ENCODE measurements at regions not wholly inside any gene's neighbourhood (a gene's known extent, or its start where the extent isn't known, plus 50 kb on each side); places are given as distances from the start of the nearest gene placed in this dataset.

DNA sequence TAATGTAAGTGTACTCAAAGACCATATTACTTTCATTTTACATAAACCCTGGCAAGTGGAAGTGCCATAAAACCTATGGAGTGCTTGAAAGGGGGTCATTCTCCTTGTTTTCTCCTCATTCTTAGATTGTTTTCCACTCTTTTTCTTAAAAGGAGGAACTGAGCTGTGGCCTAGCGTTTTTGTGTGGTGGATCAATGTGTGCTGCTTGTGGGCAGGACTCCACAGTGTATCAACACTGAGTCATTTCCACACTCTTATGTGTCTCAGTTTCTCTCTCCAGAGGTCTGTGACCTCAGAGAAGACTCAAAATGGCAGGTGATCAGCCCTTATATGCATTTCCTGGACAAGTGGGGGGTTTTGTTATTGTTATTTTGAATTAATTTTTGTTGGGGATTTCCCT is 516.1 kb upstream of the CDH10 start:
- DNase-seq (ENCODE audit: low read depth) = no peak
- H3K4me3 ChIP-seq (ENCODE audit: low read depth, low read length) = no peak overlapping the region
- TF ChIP-seq, protein P1, sequence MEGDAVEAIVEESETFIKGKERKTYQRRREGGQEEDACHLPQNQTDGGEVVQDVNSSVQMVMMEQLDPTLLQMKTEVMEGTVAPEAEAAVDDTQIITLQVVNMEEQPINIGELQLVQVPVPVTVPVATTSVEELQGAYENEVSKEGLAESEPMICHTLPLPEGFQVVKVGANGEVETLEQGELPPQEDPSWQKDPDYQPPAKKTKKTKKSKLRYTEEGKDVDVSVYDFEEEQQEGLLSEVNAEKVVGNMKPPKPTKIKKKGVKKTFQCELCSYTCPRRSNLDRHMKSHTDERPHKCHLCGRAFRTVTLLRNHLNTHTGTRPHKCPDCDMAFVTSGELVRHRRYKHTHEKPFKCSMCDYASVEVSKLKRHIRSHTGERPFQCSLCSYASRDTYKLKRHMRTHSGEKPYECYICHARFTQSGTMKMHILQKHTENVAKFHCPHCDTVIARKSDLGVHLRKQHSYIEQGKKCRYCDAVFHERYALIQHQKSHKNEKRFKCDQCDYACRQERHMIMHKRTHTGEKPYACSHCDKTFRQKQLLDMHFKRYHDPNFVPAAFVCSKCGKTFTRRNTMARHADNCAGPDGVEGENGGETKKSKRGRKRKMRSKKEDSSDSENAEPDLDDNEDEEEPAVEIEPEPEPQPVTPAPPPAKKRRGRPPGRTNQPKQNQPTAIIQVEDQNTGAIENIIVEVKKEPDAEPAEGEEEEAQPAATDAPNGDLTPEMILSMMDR (IDR thresholded peaks at IDR 0.05; ENCODE audit: insufficient read depth, low read depth, low read length, missing control alignments) = no peak

GRCh38 chr5:25150819-25151218 is 506.0 kb upstream of the CDH10 start:
- no peak overlapping the region for H3K4me3 ChIP-seq (ENCODE audit: low read depth, low read length)
- no peak for DNase-seq (ENCODE audit: low read depth)
- TF ChIP-seq, protein P1 (IDR thresholded peaks at IDR 0.05; ENCODE audit: insufficient read depth, low read depth, low read length, missing control alignments) = no peak

DNA sequence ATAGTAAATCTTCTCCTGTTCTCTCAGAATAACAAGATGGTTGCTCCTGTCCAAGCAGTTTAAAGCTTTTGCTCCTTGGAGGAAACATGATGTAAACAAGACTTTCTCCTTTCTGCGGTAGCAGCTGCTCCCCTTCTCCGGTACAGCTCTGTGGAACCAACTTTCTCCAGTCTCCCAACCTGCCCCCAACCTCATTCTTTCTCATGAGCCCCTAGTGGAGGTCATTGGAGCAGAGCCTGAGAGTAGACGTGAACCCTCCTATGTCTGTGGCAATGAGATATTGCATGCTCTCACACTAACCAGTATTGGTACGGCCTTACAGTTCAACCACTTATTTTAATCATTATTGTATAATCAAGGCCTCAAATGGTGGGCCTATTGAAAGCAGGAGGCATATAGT is 483.8 kb upstream of the CDH10 start:
- no peak for DNase-seq (ENCODE audit: low read depth)
- no peak overlapping the region for H3K4me3 ChIP-seq (ENCODE audit: low read depth, low read length)
- TF ChIP-seq, protein P1 (IDR thresholded peaks at IDR 0.05; ENCODE audit: insufficient read depth, low read depth, low read length, missing control alignments) = no peak

GRCh38 chr5:25119650-25120049 is 474.9 kb upstream of the CDH10 start:
- TF ChIP-seq, protein P1 (IDR thresholded peaks at IDR 0.05; ENCODE audit: insufficient read depth, low read depth, low read length, missing control alignments) = no peak
- no peak for DNase-seq (ENCODE audit: low read depth)
- H3K4me3 ChIP-seq (ENCODE audit: low read depth, low read length) = no peak overlapping the region

DNA sequence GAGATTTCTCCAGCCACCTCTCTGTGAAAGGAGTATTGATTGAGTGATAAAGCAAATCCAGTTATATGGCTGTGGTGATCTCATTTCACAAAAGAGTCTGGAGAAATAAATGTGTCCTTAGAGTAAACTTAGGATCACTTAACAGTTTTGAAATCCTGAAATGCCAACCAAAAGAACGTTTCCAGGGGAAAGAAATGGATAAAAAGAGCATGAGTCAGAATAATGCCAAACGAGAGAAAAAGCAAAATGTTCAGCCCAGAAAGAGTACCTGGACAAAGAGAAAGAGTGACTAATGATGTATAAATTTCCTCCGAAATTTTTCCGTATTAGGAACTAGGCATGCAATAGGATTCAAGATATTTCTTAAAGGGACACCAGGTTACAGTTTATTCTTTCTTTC is 463.1 kb upstream of the CDH10 start:
- DNase-seq (ENCODE audit: low read depth) = no peak
- TF ChIP-seq, protein P1 (IDR thresholded peaks at IDR 0.05; ENCODE audit: insufficient read depth, low read depth, low read length, missing control alignments) = no peak
- H3K4me3 ChIP-seq (ENCODE audit: low read depth, low read length) = no peak overlapping the region

- H3K4me3 ChIP-seq (ENCODE audit: low read depth, low read length) = no peak overlapping the region
- TF ChIP-seq, protein P1 (IDR thresholded peaks at IDR 0.05; ENCODE audit: insufficient read depth, low read depth, low read length, missing control alignments) = no peak
- no peak for DNase-seq (ENCODE audit: low read depth)
Observed at GRCh38 chr5:25099538-25099937, 454.8 kb upstream of the CDH10 start.

GRCh38 chr5:25095261-25095660 is 450.5 kb upstream of the CDH10 start:
- no peak overlapping the region for H3K4me3 ChIP-seq (ENCODE audit: low read depth, low read length)
- TF ChIP-seq, protein P1 (IDR thresholded peaks at IDR 0.05; ENCODE audit: insufficient read depth, low read depth, low read length, missing control alignments) = no peak
- no peak for DNase-seq (ENCODE audit: low read depth)
